Breast epithelium (tissue), 4 donors: ENCODE measurements at regions not wholly inside any gene's neighbourhood (a gene's known extent, or its start where the extent isn't known, plus 50 kb on each side); places are given as distances from the start of the nearest gene placed in this dataset.
"Not testable (repeated sequence)": the region's sequence is repeated elsewhere in the genome, so short reads cannot be mapped to it uniquely, and the experiment has no call there.

Experiments used
- DNase-seq, 2 donors: peaks; one replicate each; pipeline ENCODE4 v3.0.0-alpha.2; 2019; ENCODE audit warnings: low spot score in 2 of 2
- H3K27ac ChIP-seq, 2 donors: fragments of 200-600 bp; sonication (generic) in 1 of 2; one replicate each; pipeline ENCODE4 v1.5.1; 2016 to 2019; ENCODE audit warnings: mild to moderate bottlenecking in 1 of 2
- H3K27me3 ChIP-seq, 2 donors: fragments of 200-600 bp; sonication (generic) in 1 of 2; one replicate each; pipeline versions ENCODE4 v1.5.1 to v1.6.0; 2017 to 2019; ENCODE audit warnings: control low read depth in 1 of 2, mild to moderate bottlenecking in 1 of 2
- H3K36me3 ChIP-seq: fragments of 200-600 bp; one replicate; pipeline ENCODE4 v1.5.1; 2019
- H3K4me1 ChIP-seq, 2 donors: fragments of 200-600 bp; sonication (generic); one replicate each; pipeline ENCODE4 v1.5.1; 2016 to 2019; ENCODE audit warnings: control low read depth in 1 of 2
- H3K4me3 ChIP-seq, 3 donors: fragments of 200-600 bp; sonication (generic); 1 replicate in 2 of 3; 2 replicates in 1 of 3; pipeline ENCODE4 v1.5.1; 2016 to 2019; ENCODE audit warnings: mild to moderate bottlenecking in 3 of 3, moderate library complexity in 2 of 3
- H3K9me3 ChIP-seq, 2 donors: fragments of 200-600 bp; sonication (generic) in 1 of 2; one replicate each; pipeline ENCODE4 v1.5.1; 2016 to 2019; ENCODE audit warnings: control low read depth in 1 of 2
- POLR2A ChIP-seq: fragments of 450-650 bp; IDR thresholded peaks from one replicate; pipeline ENCODE4 v1.6.1; 2016; ENCODE audit warnings: antibody characterized with exemption, mild to moderate bottlenecking, moderate library complexity
- POLR2AphosphoS5 ChIP-seq, 3 donors: sonication (generic); formaldehyde crosslinking; IDR thresholded peaks; one replicate each; pipeline ENCODE4 v1.6.1; 2017; ENCODE audit warnings: antibody characterized with exemption in 3 of 3
- intact Hi-C: fragments of 100-400 bp; cut with DNase I; formaldehyde crosslinking; loops from one replicate; pipeline ENCODE4 v1.15.1; 2023; ENCODE audit warnings: low total_unique reads
- TF ChIP-seq, protein P1 (sequence below), 3 donors: fragments of 450-650 bp; IDR thresholded peaks; one replicate each; pipeline ENCODE4 v1.5.1; 2016 to 2017; ENCODE audit warnings: antibody characterized with exemption in 3 of 3, mild to moderate bottlenecking in 3 of 3, moderate library complexity in 3 of 3

GRCh38 chr14:37763266-37763665 lies 167.8 kb downstream of the TTC6 start:
- Histone ChIP-seq H3K4me1 (no peaks in the 10 kb centered on the region), H3K27ac (no peak overlapping the region), H3K4me3 (no peak overlapping the region), H3K36me3 (no peaks in the 10 kb centered on the region), H3K27me3 (no peaks in the 10 kb centered on the region), H3K9me3 (peaks cover 0 to 16% of the 10 kb centered on the region in 2 donors)
- intact Hi-C loops, result no loop called here
- no peak for TF ChIP-seq POLR2A
- no peak for TF ChIP-seq POLR2AphosphoS5 (IDR thresholded peaks at IDR 0.05)
- TF ChIP-seq, protein P1, sequence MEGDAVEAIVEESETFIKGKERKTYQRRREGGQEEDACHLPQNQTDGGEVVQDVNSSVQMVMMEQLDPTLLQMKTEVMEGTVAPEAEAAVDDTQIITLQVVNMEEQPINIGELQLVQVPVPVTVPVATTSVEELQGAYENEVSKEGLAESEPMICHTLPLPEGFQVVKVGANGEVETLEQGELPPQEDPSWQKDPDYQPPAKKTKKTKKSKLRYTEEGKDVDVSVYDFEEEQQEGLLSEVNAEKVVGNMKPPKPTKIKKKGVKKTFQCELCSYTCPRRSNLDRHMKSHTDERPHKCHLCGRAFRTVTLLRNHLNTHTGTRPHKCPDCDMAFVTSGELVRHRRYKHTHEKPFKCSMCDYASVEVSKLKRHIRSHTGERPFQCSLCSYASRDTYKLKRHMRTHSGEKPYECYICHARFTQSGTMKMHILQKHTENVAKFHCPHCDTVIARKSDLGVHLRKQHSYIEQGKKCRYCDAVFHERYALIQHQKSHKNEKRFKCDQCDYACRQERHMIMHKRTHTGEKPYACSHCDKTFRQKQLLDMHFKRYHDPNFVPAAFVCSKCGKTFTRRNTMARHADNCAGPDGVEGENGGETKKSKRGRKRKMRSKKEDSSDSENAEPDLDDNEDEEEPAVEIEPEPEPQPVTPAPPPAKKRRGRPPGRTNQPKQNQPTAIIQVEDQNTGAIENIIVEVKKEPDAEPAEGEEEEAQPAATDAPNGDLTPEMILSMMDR (IDR thresholded peaks at IDR 0.05), result no peak
- no peak for DNase-seq

- H3K36me3 ChIP-seq, intact Hi-C loops, DNase-seq, H3K4me1 ChIP-seq, H3K27ac ChIP-seq, H3K27me3 ChIP-seq, H3K4me3 ChIP-seq, H3K9me3 ChIP-seq: not testable (repeated sequence)
Observed at GRCh38 chr14:37772283-37772682, 176.9 kb downstream of the TTC6 start.

DNA sequence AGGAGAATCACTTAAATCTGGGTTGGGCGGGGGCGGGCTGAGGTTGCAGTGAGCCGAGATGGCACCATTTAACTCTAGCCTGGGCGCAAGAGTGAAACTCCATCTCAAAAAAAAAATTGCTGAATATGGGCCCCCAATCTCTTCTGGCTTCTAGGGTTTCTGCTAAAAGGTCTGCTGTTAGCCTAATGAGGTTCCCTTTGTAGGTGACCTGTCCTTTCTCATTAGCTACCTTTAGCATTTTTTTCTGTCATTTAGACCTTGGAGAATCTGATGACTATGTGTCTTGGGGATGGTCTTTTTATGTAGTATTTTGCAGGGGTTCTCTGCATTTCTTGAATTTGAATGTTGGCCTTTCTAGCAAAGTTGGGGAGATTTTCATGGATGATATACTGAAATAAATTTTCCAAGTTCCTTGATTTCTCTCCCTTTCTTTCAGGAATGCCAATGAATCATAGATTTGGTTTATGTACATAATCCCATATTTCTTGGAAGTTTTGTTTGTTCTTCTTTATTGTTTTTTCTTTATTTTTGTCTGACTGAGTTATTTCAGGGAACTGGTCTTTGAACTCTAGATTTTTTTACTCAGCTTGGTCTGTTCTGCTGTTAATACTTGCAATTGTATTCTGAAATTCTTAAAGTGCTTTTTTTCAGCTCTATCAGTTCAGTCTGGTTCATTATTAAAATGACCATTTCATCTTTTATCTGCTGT lies 181.5 kb downstream of the TTC6 start:
- intact Hi-C loops, result no loop called here
- no peaks in the 10 kb centered on the region for H3K36me3 ChIP-seq
- H3K4me3 ChIP-seq, result no peak overlapping the region
- H3K9me3 ChIP-seq, result no peaks in the 10 kb centered on the region
- TF ChIP-seq POLR2AphosphoS5 (IDR thresholded peaks at IDR 0.05) (no peak), POLR2A (no peak)
- TF ChIP-seq, protein P1 (IDR thresholded peaks at IDR 0.05), result no peak
- no peak overlapping the region for H3K27ac ChIP-seq
- H3K27me3 ChIP-seq, result no peaks in the 10 kb centered on the region
- DNase-seq, result no peak
- no peaks in the 10 kb centered on the region for H3K4me1 ChIP-seq

DNA sequence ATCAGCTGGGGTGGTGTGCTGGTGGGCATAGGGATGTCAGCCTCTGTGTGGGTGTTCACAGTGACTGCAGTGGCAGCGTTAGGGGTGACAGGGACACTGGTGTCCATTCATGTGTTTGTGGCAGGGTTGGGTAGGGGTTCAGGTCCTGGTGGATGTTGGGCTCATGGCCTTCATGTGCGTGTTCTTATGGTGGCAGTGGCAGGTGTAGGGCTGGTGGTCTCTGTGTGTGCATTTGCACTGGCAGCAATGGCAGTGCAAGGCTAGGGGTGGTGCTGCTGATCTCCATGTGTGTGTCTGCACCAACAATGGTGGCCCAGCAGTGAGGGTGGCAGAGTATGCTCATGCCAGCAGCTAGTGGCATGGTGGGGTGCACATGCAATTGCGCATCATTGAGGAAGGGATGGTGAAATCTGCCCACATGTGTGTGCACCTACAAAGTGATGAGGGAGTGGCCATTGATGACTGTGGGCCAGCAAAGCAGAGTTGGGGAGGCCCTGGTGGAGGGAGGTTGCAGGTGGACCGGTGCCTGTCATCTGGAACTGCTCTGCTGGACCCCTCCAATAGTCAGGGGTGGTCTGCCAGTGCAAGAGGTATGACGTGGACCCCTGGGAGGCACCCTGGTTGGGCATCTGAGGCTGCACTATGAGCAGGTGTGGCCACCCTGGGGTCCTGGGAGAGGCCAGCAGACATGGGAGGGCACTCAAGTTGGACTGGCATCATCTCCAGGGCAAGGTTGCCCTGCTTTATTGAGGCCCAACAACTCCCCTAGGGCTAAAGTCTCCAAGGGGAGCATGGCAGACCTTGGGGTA lies 182.9 kb downstream of the TTC6 start:
- Histone ChIP-seq H3K27me3 (no peaks in the 10 kb centered on the region), H3K9me3 (no peaks in the 10 kb centered on the region)
- no peak for TF ChIP-seq POLR2AphosphoS5 (IDR thresholded peaks at IDR 0.05)

GRCh38 chr14:37779480-37779879 lies 184.1 kb downstream of the TTC6 start:
- DNase-seq, result no peak
- TF ChIP-seq POLR2A (no peak), POLR2AphosphoS5 (IDR thresholded peaks at IDR 0.05) (no peak)
- TF ChIP-seq, protein P1 (IDR thresholded peaks at IDR 0.05), result no peak
- Histone ChIP-seq H3K4me3 (no peak overlapping the region), H3K27me3 (no peaks in the 10 kb centered on the region), H3K36me3 (no peaks in the 10 kb centered on the region), H3K9me3 (no peaks in the 10 kb centered on the region), H3K4me1 (no peaks in the 10 kb centered on the region), H3K27ac (no peak overlapping the region)
- intact Hi-C loops, result no loop called here

More for the DNA sequence above, 182.9 kb downstream of the TTC6 start:
- Histone ChIP-seq H3K36me3 (no peaks in the 10 kb centered on the region), H3K27ac (no peak overlapping the region), H3K4me3 (no peak overlapping the region), H3K4me1 (no peaks in the 10 kb centered on the region)
- intact Hi-C loops, result no loop called here
- no peak for DNase-seq

GRCh38 chr14:37780731-37781130 lies 185.3 kb downstream of the TTC6 start:
- H3K9me3 ChIP-seq, DNase-seq, H3K36me3 ChIP-seq, H3K27me3 ChIP-seq, intact Hi-C loops, H3K4me3 ChIP-seq, H3K4me1 ChIP-seq, H3K27ac ChIP-seq: not testable (repeated sequence)

DNA sequence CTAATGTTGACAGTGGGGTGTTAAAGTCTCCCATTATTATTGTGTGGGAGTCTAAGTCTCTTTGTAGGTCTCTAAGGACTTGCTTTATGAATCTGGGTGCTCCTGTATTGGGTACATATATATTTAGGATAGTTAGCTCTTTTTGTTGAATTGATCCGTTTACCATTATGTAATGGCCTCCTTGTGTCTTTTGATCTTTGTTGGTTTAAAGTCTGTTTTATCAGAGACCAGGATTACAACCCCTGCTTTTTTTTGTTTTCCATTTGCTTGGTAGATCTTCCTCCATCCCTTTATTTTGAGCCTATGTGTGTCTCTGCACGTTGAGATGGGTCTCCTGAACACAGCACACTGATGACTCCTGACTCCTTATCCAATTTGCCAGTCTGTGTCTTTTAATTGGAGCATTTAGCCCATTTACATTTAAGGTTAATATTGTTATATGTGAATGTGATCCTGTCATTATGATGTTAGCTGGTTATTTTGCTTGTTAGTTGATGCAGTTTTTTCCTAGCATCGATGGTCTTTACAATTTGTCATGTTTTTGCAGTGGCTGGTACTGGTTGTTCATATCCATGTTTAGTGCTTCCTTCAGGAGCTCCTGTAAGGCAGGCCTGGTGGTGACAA lies 188.9 kb downstream of the TTC6 start:
- H3K27ac ChIP-seq, H3K36me3 ChIP-seq, H3K27me3 ChIP-seq, H3K9me3 ChIP-seq, H3K4me1 ChIP-seq, DNase-seq, intact Hi-C loops, H3K4me3 ChIP-seq: not testable (repeated sequence)

DNA sequence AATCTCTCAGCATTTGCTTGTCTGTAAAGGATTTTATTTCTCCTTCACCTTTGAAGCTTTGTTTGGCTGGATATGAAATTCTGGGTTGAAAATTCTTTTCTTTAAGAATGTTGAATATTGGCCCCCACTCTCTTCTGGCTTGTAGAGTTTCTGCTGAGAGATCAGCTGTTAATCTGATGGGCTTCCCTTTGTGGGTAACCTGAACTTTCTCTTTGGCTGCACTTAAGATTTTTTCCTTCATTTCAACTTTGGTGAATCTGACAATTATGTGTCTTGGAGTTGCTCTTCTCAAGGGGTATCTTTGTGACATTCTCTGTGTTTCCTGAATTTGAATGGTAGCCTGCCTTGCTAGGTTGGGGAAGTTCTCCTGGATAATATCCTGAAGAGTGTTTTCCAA lies 189.4 kb downstream of the TTC6 start:
- H3K4me3 ChIP-seq, DNase-seq, H3K27ac ChIP-seq, intact Hi-C loops, H3K4me1 ChIP-seq, H3K36me3 ChIP-seq, H3K27me3 ChIP-seq, H3K9me3 ChIP-seq: not testable (repeated sequence)

- DNase-seq, H3K4me3 ChIP-seq, H3K4me1 ChIP-seq, H3K9me3 ChIP-seq, intact Hi-C loops, H3K27ac ChIP-seq, H3K36me3 ChIP-seq, H3K27me3 ChIP-seq: not testable (repeated sequence)
Observed at GRCh38 chr14:37785298-37785697, 189.9 kb downstream of the TTC6 start.
